HG02884 (cell line): ENCODE measurements at regions not wholly inside any gene's neighbourhood (a gene's known extent, or its start where the extent isn't known, plus 50 kb on each side); places are given as distances from the start of the nearest gene placed in this dataset.

Experiments
- ATAC-seq: cut with Tn5 transposase; IDR thresholded peaks from one replicate; pipeline ENCODE4 v1.9.1; 2021; ENCODE audit warnings: mild to moderate bottlenecking, moderate library complexity; ENCODE audit not compliant: unreplicated experiment

DNA sequence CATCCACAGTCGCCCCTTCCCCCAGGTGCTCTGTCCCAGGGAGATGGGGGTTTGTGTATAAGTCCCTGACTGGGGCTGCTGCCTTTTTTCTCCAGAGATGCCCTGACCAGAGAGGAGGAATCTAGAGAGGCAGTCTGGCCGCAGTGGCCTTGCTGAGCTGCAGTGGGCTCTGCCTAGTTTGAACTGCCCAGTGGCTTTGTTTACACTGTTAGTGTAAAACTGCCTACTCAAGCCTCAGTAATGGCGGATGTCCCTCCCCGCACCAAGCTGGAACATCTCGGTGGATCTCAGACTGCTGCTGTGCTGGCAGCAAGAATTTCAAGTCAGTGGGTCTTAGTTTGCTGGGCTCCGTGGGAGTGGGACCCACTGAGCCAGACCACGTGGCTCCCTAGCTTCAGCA is 102.6 kb upstream of the GIMD1 start:
- no peak for ATAC-seq

GRCh38 chr4:106463622-106464021 is 95.0 kb upstream of the GIMD1 start:
- no peak for ATAC-seq

GRCh38 chr4:106454581-106454980 is 86.0 kb upstream of the GIMD1 start:
- ATAC-seq: no peak

GRCh38 chr4:106454021-106454420 is 85.4 kb upstream of the GIMD1 start:
- no peak for ATAC-seq

DNA sequence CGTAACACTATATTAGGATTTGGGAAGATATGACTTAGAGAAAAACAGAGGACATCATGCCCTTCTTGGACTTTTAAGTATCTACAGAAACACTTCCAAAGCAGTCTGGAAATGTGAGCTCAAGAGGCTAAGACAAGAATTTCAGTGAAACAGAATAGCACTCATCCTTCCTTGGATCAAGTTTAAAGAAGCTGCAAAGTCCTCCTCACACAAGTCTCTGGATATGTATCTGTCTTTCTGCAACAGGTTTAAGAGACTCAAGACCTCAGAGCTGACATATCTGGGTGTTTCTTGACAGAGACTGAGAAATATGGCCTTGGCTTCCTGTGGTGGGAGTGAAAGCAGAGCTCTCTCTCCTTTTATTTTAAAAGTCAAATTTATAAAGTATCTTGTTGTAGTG is 82.5 kb upstream of the GIMD1 start:
- no peak for ATAC-seq

GRCh38 chr4:106450249-106450648 is 81.7 kb upstream of the GIMD1 start:
- ATAC-seq: no peak

DNA sequence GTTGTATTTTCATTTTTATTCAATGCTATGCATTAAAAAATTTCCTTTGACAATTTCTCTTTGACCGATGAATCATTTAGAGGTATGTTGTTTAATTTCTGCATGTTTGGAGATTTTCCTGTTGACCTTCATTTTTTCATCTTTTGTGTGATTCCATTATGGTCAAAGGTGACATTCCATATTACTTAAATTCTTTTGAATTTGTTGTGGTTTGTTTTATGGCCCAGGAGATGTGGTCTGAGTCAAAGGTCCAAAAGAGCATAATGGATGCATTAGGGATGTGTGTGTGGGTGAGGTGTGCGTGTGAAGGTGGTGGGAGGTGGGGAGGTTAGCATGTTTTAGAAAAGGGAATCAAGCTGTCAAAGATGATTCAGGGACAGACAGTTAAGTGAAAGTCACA is 76.0 kb upstream of the GIMD1 start:
- no peak for ATAC-seq

DNA sequence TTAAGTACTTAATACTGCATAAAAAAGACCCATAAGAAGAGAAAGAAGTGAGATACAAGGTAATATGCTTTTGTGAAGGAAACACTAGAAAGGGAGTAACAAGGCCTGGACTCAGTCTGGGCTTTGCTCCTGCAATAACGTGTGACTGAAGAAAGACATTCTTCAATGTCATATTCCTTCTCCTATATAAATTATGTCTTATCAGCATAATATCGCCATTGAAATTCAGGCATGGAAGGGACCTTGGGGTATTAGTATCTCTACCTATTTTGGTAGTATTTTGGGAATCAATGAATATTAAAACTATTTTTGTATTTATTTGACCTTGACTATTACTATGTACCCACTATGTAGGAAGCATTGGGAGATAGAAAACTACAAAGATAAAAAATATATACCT is 62.2 kb upstream of the GIMD1 start:
- ATAC-seq: no peak

DNA sequence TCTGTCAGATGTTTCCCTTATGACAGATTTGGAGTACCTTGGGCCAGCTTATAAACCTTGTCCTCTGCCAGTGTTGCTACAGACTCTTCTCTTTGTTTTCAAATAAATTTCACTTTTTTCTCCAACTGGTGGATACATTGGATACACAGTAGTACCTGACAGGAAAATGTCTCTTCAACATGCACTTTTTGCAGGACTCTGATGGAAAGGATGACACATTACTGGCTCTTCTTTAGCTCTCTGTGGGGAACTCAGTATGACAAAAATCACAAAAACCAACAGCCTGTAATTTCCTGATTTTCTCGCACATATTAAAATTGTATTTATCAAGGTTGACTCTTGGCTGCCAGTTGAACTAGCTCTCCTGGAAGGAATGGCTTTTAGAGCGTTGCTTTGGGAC is 61.3 kb upstream of the GIMD1 start:
- ATAC-seq: no peak

DNA sequence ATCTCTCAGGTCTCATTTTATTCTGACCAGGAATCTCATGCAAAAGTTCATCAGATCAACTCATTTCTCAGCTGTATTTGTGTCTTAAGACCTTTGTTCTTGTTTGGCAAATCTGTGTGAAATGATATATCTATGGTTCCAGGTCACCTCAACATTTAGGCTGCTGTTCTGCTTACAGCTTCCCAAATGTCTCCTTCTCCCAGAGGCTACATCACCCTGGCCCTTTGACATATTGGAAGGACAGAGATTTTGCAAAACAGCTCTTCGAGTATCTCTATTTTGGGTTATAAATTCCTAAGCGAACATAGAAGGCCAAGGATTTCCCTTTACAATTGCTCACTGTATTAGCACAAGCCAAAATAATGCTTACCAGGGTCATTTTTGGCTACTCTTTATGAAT is 57.5 kb upstream of the GIMD1 start:
- no peak for ATAC-seq

GRCh38 chr4:106425576-106425975 is 57.0 kb upstream of the GIMD1 start:
- ATAC-seq: no peak

GRCh38 chr4:106424426-106424825 is 55.8 kb upstream of the GIMD1 start:
- no peak for ATAC-seq

DNA sequence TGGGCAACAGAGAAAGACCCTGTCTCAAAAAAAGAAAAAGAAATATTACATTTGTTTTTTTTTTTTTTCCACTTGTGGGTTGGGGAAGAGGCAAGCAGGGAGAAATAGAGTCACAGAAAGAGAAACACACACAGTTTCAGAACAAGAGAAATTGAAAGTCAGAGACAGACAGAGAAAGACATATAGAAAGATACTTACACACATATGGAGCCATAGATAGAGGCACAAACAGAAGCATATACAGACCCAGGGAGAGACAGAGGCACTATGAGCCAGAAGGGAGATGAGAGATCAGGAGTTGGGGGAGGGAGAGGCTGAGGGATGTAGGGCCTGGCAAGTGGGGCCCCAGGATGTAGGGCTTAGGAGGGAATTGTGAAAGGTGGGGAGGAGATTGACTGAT is 55.2 kb upstream of the GIMD1 start:
- no peak for ATAC-seq

- no peak for ATAC-seq
These were observed 54.2 kb upstream of the GIMD1 start for GRCh38 chr4:106422766-106423165.

- no peak for ATAC-seq
These were observed 53.1 kb upstream of the GIMD1 start for GRCh38 chr4:106421441-106422296.

GRCh38 chr4:106418444-106418843 is 49.9 kb upstream of the GIMD1 start:
- no peak for ATAC-seq
